ENCODE measurements at regions not wholly inside any gene's neighbourhood (a gene's known extent, or its start where the extent isn't known, plus 50 kb on each side); places are given as distances from the start of the nearest gene placed in this dataset.
"Not testable (repeated sequence)": the region's sequence is repeated elsewhere in the genome, so short reads cannot be mapped to it uniquely, and the experiment has no call there.

DNA sequence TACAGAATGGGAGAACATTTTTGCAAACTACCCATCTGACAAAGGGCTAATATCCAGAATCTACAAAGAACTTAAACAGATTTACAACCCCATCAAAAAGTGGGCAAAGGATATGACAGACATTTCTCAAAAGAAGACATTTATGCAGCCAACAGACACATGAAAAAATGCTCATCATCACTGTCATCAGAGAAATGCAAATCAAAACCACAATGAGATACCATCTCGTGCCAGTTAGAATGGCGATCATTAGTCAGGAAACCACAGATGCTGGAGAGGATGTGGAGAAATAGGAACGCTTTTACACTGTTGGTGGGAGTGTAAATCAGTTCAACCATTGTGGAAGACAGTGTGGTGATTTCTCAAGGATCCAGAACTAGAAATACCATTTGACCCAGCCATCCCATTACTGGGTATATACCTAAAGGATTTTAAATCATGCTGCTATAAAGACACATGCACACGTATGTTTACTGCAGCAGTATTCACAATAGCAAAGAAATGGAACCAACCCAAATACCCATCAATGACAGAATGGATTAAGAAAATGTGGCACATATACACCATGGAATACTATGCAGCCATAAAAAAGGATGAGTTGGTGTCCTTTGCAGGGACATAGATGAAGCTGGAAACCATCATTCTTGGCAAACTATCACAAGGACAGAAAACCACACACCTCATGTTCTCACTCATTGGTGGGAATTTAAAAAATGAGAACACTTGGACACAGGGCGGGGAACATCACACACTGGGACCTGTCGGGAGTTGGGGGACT lies 317.7 kb upstream of the THBS1 start:
- not testable (repeated sequence) for DNase-seq

DNA sequence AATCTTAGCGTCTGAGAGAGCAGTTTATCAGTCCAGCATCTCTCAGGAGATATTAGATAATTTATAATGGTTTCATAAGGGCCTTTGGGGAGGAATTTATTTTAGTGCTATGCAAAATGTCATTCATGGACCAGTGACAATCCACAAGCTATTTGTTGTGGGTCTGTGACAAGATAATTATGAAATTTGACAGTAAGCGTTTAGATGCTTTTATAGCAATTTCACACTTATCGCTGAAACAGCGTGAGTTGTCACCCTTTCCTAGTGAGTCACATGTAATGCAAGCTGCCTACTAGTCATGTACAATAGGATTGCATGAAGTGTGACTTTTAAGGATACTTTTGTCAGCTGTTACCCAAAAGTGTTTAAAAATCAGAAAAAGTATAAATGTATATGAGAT lies 315.6 kb upstream of the THBS1 start:
- DNase-seq = no peak

- DNase-seq = no peak
Measured at GRCh38 chr15:39266890-39267289, 314.0 kb upstream of the THBS1 start.

DNA sequence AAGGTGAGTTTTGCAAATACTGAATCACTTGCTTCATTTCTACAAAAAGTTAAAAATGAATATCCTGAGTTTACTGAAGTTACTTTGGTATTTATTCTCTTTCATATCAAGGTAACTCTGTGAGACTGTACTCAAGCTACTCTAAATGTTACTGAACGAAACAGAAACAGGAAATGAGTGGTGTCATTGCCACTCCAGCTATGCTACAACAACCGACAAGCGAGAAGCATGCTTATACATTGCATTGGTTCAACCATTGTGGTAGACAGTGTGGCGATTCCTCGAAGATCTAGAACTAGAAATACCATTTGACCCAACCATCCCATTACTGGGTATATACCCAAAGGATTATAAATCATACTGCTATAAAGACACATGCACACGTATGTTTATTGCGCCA lies 313.2 kb upstream of the THBS1 start:
- no peak for DNase-seq

- DNase-seq = no peak
Measured at GRCh38 chr15:39269352-39269751, 311.5 kb upstream of the THBS1 start.

- no peak for DNase-seq
Measured at GRCh38 chr15:39269821-39270220, 311.1 kb upstream of the THBS1 start.

- no peak for DNase-seq
Measured at GRCh38 chr15:39270221-39270855, 310.5 kb upstream of the THBS1 start.

GRCh38 chr15:39270934-39271333 lies 309.9 kb upstream of the THBS1 start:
- DNase-seq = no peak

DNA sequence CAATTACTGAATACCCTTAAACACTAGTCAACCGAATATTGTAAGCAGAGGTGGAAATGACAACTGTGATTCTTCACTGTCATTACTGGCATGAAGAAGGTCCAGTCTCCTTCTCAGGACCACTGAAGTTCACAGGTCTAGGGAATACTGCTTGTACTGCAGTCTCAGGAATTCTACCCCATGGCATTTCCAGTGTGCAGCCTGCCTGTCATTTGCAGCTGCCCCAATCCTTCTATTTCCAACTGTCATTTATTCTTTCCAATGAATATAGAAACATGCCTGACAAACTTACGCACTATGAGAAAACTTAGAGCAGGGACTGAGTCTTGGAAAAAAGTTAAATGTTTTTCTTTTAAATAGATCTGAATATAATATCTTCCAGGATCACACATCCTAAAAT lies 308.0 kb upstream of the THBS1 start:
- DNase-seq = no peak

GRCh38 chr15:39273717-39274411 lies 307.0 kb upstream of the THBS1 start:
- DNase-seq = no peak

DNA sequence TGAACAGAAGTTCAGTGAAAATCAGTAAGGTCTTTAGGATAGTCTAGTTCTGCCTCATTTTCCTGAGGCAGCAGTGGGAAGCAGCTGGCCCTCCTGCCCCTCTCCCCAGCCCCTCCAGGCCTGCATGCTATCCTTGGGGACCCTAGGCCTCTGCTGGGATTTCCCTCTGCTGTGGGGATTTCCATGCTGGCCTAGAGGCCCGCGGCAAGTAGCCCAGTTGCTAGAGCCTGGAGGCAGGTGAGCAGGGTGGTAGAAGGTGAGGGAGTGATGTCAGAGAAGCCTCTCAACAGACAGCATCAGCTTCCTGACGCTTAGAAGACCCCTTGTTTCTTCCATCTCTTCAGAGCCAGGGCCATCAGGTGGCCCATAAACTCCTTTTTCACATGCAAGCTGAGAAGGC lies 305.8 kb upstream of the THBS1 start:
- no peak for DNase-seq

DNA sequence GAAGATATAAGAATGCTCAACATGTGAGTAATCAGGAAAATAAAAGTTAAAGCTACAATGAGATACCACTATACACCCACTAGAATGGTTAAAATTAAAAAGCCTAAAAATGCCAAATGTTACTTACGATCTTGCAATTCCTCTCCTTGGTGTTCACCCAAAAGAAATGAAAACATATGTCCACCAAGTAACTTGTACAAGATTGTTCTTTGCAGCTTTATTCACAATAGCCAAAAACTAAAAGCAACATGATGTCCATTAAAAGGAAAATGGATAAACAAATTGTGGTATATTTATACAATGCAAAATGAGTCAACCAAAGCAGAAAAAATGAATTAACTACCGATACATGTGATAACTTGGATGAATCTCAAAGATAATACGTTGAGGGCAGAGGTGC lies 301.6 kb upstream of the THBS1 start:
- no peak for DNase-seq

DNA sequence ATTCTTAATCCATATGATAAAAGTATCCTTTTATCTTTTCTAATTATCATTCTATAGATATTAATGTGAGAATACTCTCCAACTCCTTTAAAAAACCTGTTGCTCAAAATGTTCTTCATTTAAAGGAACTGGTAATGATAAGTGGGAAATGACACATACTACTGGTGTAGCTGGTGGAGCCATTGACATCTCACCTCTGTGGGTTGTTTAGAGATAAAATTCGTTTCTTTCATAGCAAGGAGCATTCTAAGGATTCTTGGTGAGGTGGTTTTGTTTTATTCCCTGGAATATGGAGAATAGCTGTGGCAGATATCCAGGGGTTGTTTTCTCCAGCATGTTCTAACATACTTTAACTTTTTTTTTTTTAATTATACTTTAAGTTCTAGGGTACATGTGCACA lies 299.8 kb upstream of the THBS1 start:
- DNase-seq = no peak

DNA sequence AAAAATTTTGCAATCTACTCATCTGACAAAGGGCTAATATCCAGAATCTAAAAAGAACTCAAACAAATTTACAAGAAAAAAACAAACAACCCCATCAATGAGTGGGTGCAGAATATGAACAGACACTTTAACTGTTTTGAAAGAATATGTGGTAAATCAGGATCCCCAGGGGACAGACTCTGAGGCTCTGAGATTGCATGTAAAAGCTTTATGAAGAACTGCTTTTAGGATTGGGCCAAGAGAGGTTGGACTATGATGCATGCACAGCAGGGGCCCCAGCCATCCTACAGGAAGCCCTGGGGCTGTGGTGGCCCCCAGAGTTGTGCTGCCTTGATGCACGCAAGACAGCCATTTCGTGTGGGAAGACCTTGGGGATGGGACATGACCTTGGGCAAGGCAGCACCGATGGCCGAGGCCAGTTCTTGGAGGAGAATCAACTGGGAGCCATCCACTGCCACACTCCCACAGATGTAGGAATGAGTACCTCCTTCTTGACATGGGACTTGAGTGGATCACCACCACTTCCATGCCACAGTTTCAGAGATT lies 298.1 kb upstream of the THBS1 start:
- DNase-seq = no peak

DNA sequence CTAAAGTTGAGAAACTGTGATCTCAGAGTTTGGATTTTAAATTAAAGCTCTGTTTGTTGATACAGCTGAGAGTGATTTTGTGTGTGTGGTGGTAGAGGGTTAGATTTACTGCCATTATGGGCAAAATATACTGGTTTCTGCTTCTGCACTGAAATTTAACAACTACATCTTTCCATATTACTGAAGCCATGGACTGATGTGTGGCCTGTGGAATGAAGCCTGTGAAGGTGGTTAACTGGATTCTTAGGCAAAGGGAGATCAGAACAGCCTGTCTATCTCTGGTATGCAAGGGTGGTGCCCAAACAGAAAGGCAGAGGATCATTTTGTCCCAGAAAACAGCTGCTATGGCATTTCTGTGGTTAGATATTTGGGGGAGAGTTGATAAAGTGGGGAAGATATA lies 297.3 kb upstream of the THBS1 start:
- no peak for DNase-seq

DNA sequence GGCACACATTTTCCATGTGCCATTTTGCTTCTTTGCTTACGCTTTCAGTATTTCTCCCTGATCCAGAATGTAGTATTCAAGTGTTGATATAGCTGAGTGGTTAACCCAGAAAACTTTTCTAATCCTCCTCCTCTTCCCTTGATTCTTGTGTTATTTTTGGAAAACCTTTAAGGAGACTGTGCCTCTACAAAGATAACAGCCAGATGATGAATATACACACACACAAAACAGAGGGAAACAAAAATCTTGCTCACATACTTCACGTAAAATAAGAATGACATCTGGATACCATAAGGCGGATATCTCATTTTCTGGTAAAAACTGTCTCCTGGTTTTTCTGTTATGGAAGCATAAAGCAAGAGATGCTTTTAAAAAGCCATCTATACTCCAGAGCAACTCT lies 295.8 kb upstream of the THBS1 start:
- no peak for DNase-seq

DNA sequence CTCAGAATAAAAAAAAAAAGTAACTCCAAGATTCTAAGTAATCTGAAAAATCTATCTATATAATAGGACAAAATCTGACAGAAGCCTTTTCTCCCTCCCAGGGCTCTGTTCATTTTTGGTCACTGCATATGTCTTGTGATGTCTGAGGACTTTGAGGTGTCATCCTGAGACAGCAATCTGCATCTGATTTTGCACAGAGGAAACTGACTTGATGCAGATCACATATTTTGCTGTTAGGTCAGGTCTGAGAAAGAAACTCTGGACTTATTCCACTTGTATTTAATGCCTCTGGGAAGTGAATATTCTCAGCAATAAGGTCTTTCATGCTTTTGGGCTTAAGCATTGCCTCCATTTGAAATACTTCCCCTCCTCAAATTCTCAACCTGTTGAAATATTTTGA lies 295.2 kb upstream of the THBS1 start:
- DNase-seq = no peak

- DNase-seq = no peak
Measured at GRCh38 chr15:39286706-39287105, 294.2 kb upstream of the THBS1 start.

- no peak for DNase-seq
Measured at GRCh38 chr15:39287322-39288195, 293.3 kb upstream of the THBS1 start.

DNA sequence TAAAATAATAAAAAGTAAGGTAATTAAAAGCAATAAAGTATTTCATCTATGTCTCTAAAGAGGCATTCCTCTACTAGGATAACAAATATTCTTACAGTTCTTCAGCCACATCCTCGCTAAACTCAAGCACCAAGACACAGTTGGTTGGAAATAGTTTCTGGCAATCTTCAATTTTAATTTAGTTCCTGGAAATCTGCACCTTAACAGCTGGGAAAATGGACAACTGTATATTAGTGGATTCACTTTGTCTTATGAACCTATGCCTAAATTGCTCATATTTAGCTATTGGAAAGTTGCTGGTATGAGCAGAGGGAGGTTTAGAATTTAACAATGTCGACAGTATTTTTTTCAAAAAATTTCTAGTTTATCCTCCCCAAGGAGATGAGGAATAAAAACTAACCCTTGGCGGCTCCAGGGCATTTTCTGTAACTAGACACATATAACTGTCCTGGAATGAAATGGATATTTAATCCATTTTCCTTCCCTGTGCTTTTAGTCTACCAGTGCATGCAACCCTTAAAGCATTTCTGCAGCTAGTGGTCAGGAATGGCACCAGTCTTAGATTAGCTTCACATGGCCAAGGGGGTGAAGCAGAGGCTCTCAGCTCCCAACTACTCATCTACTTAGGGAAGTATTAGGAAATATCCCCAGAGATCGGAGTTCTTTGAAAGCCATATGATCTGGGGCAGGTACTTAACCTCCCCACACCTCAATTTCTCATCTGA lies 290.0 kb upstream of the THBS1 start:
- no peak for DNase-seq

- DNase-seq = no peak
Measured at GRCh38 chr15:39291690-39292089, 289.2 kb upstream of the THBS1 start.

GRCh38 chr15:39296955-39297354 lies 283.9 kb upstream of the THBS1 start:
- DNase-seq = no peak
